Vagina (tissue), 2 donors: ENCODE measurements at regions not wholly inside any gene's neighbourhood (a gene's known extent, or its start where the extent isn't known, plus 50 kb on each side); places are given as distances from the start of the nearest gene placed in this dataset.
"Not testable (repeated sequence)": the region's sequence is repeated elsewhere in the genome, so short reads cannot be mapped to it uniquely, and the experiment has no call there.

Experiments
- DNase-seq, 2 donors: peaks; one replicate each; pipeline ENCODE4 v3.0.0-alpha.2; 2017; ENCODE audit errors: extremely low spot score in 2 of 2
- H3K27ac ChIP-seq: fragments of 200-600 bp; sonication (generic); one replicate; pipeline ENCODE4 v1.5.1; 2019
- H3K27me3 ChIP-seq: fragments of 200-600 bp; sonication (generic); one replicate; pipeline ENCODE4 v1.5.1; 2019
- H3K36me3 ChIP-seq, 2 donors: fragments of 200-600 bp; sonication (generic); one replicate each; pipeline ENCODE4 v1.5.1; 2017 to 2019
- H3K4me1 ChIP-seq: fragments of 200-600 bp; sonication (generic); one replicate; pipeline ENCODE4 v1.5.1; 2019
- H3K4me3 ChIP-seq, 2 donors: fragments of 200-600 bp; sonication (generic); 1 replicate in 1 of 2; 2 replicates in 1 of 2; pipeline ENCODE4 v1.5.1; 2016 to 2019
- H3K9me3 ChIP-seq: fragments of 200-600 bp; sonication (generic); one replicate; pipeline ENCODE4 v1.5.1; 2019
- CTCF ChIP-seq, 3 experiments: fragments of 450-650 bp in 2 of 3; fragments of 200-600 bp in 1 of 3; sonication (generic) in 1 of 3; IDR thresholded peaks; one replicate each; pipeline ENCODE4 v1.5.1; 2017 to 2019; ENCODE audit warnings: antibody characterized with exemption in 3 of 3, mild to moderate bottlenecking in 2 of 3, moderate library complexity in 2 of 3
- POLR2A ChIP-seq, 2 donors: fragments of 450-650 bp; IDR thresholded peaks; one replicate each; pipeline ENCODE4 v1.6.1; 2017; ENCODE audit warnings: antibody characterized with exemption in 2 of 2, mild to moderate bottlenecking in 2 of 2, moderate library complexity in 2 of 2
- POLR2AphosphoS5 ChIP-seq, 2 donors: sonication (generic); formaldehyde crosslinking; IDR thresholded peaks; one replicate each; pipeline ENCODE4 v1.9.0; 2017; ENCODE audit warnings: antibody characterized with exemption in 2 of 2, mild to moderate bottlenecking in 2 of 2, low read depth in 1 of 2; ENCODE audit not compliant: insufficient read depth in 1 of 2
- intact Hi-C: fragments of 100-400 bp; cut with DNase I; formaldehyde crosslinking; loops from one replicate; pipeline ENCODE4 v1.15.1; 2023

- H3K27ac ChIP-seq, H3K9me3 ChIP-seq, H3K36me3 ChIP-seq, H3K4me3 ChIP-seq, H3K27me3 ChIP-seq, intact Hi-C loops, DNase-seq: not testable (repeated sequence)
- H3K4me1 ChIP-seq: peaks cover 11% of the 10 kb centered on the region
These were observed 52.5 kb upstream of the CCDC71L start for GRCh38 chr7:106713452-106713851.

- H3K27ac ChIP-seq, intact Hi-C loops, H3K4me3 ChIP-seq, H3K36me3 ChIP-seq, H3K27me3 ChIP-seq, H3K9me3 ChIP-seq, DNase-seq: not testable (repeated sequence)
- peaks cover 20% of the 10 kb centered on the region for H3K4me1 ChIP-seq
These were observed 53.9 kb upstream of the CCDC71L start for GRCh38 chr7:106714590-106715442.

GRCh38 chr7:106715730-106716129 is 54.8 kb upstream of the CCDC71L start:
- intact Hi-C loops: no loop called here
- Histone ChIP-seq H3K27ac (no peak overlapping the region), H3K4me1 (peaks cover 20% of the 10 kb centered on the region), H3K27me3 (no peaks in the 10 kb centered on the region), H3K36me3 (no peaks in the 10 kb centered on the region), H3K9me3 (no peaks in the 10 kb centered on the region), H3K4me3 (no peak overlapping the region)
- DNase-seq: no peak
- TF ChIP-seq POLR2A (IDR thresholded peaks at IDR 0.05): no peak
- TF ChIP-seq CTCF (IDR thresholded peaks at IDR 0.05): no peak
- no peak for TF ChIP-seq POLR2AphosphoS5 (IDR thresholded peaks at IDR 0.05; ENCODE audit: insufficient read depth in 1 of 2, low read depth in 1 of 2)

GRCh38 chr7:106717254-106717954 is 56.4 kb upstream of the CCDC71L start:
- no peaks in the 10 kb centered on the region for H3K36me3 ChIP-seq
- intact Hi-C loops: no loop called here
- H3K4me3 ChIP-seq: no peak overlapping the region
- no peak overlapping the region for H3K27ac ChIP-seq
- no peaks in the 10 kb centered on the region for H3K9me3 ChIP-seq
- peaks cover 20% of the 10 kb centered on the region for H3K4me1 ChIP-seq
- H3K27me3 ChIP-seq: no peaks in the 10 kb centered on the region
- DNase-seq: no peak
- TF ChIP-seq CTCF (IDR thresholded peaks at IDR 0.05): no peak
- TF ChIP-seq POLR2A (IDR thresholded peaks at IDR 0.05): no peak
- TF ChIP-seq POLR2AphosphoS5 (IDR thresholded peaks at IDR 0.05; ENCODE audit: insufficient read depth in 1 of 2, low read depth in 1 of 2): no peak

- Histone ChIP-seq H3K27me3 (no peaks in the 10 kb centered on the region), H3K36me3 (no peaks in the 10 kb centered on the region), H3K4me3 (no peak overlapping the region), H3K9me3 (no peaks in the 10 kb centered on the region), H3K4me1 (peaks cover 20% of the 10 kb centered on the region), H3K27ac (no peak overlapping the region)
- intact Hi-C loops: no loop called here
- TF ChIP-seq POLR2A (IDR thresholded peaks at IDR 0.05) (no peak), POLR2AphosphoS5 (IDR thresholded peaks at IDR 0.05; ENCODE audit: insufficient read depth in 1 of 2, low read depth in 1 of 2) (peak in 1 of 2 donors; percentile 68)
- DNase-seq: no peak
These were observed 57.3 kb upstream of the CCDC71L start for GRCh38 chr7:106717955-106718871.

- Histone ChIP-seq H3K4me1 (peaks cover 20% of the 10 kb centered on the region), H3K27ac (no peak overlapping the region), H3K27me3 (no peaks in the 10 kb centered on the region), H3K9me3 (no peaks in the 10 kb centered on the region), H3K4me3 (no peak overlapping the region), H3K36me3 (no peaks in the 10 kb centered on the region)
- intact Hi-C loops: no loop called here
- no peak for DNase-seq
- TF ChIP-seq CTCF (IDR thresholded peaks at IDR 0.05) (no peak), POLR2AphosphoS5 (IDR thresholded peaks at IDR 0.05; ENCODE audit: insufficient read depth in 1 of 2, low read depth in 1 of 2) (no peak)
These were observed 59.7 kb upstream of the CCDC71L start for GRCh38 chr7:106720641-106721040.
